Progenitor cell of endocrine pancreas (in vitro differentiated cells): ENCODE measurements at regions not wholly inside any gene's neighbourhood (a gene's known extent, or its start where the extent isn't known, plus 50 kb on each side); places are given as distances from the start of the nearest gene placed in this dataset.

Experiments used
- DNase-seq: peaks from one replicate; pipeline ENCODE4 v3.0.0; 2021; ENCODE audit warnings: low spot score; ENCODE audit not compliant: unreplicated experiment
- H3K27ac Mint-ChIP-seq: 2 replicates; pipeline ENCODE4 v1.8.0; 2021; ENCODE audit warnings: mild to moderate bottlenecking, moderate library complexity, mixed read lengths
- H3K27me3 Mint-ChIP-seq: 2 replicates; pipeline ENCODE4 v1.8.0; 2021; ENCODE audit warnings: mixed read lengths
- H3K36me3 Mint-ChIP-seq: 2 replicates; pipeline ENCODE4 v1.8.0; 2022; ENCODE audit warnings: mixed read lengths; ENCODE audit not compliant: insufficient read depth
- H3K4me1 Mint-ChIP-seq: 2 replicates; pipeline ENCODE4 v1.8.0; 2021; ENCODE audit warnings: low read depth, mixed read lengths
- H3K4me3 Mint-ChIP-seq: 2 replicates; pipeline ENCODE4 v1.8.0; 2021; ENCODE audit warnings: low read depth, mild to moderate bottlenecking, moderate library complexity, mixed read lengths
- H3K9me3 Mint-ChIP-seq: 2 replicates; pipeline ENCODE4 v1.8.0; 2021; ENCODE audit warnings: low read depth, mixed read lengths
- TF ChIP-seq, protein P1 (sequence below): fragments of 200-600 bp; sonication (generic); IDR thresholded peaks from one replicate; pipeline ENCODE4 v1.5.0; 2021; ENCODE audit warnings: antibody characterized with exemption, mild to moderate bottlenecking; ENCODE audit not compliant: unreplicated experiment

DNA sequence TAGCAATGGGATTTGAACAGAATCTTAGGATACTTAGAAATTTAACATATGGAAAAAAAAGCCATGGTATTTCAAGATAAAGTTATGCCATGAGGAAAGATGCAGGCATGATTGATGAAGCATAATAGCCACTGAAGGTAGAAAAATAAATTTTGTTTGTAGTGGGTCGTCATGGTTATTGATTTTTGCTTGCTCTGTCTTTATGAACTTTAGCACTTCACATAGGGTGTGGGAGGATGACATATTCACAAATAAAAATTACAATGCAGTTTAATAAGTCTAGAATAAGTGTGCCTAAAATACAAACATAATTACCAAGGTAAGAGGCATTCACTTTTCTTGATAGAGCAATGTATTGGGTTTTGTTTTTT lies 129.1 kb upstream of the SEMA3E start:
- no peak for DNase-seq
- Mint-ChIP-seq H3K9me3 (no peaks in the 10 kb centered on the region), H3K27me3 (no peaks in the 10 kb centered on the region), H3K27ac (no peak overlapping the region), H3K4me3 (no peak overlapping the region), H3K4me1 (no peaks in the 10 kb centered on the region), H3K36me3 (no peaks in the 10 kb centered on the region)
- TF ChIP-seq, protein P1, sequence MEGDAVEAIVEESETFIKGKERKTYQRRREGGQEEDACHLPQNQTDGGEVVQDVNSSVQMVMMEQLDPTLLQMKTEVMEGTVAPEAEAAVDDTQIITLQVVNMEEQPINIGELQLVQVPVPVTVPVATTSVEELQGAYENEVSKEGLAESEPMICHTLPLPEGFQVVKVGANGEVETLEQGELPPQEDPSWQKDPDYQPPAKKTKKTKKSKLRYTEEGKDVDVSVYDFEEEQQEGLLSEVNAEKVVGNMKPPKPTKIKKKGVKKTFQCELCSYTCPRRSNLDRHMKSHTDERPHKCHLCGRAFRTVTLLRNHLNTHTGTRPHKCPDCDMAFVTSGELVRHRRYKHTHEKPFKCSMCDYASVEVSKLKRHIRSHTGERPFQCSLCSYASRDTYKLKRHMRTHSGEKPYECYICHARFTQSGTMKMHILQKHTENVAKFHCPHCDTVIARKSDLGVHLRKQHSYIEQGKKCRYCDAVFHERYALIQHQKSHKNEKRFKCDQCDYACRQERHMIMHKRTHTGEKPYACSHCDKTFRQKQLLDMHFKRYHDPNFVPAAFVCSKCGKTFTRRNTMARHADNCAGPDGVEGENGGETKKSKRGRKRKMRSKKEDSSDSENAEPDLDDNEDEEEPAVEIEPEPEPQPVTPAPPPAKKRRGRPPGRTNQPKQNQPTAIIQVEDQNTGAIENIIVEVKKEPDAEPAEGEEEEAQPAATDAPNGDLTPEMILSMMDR: no peak

DNA sequence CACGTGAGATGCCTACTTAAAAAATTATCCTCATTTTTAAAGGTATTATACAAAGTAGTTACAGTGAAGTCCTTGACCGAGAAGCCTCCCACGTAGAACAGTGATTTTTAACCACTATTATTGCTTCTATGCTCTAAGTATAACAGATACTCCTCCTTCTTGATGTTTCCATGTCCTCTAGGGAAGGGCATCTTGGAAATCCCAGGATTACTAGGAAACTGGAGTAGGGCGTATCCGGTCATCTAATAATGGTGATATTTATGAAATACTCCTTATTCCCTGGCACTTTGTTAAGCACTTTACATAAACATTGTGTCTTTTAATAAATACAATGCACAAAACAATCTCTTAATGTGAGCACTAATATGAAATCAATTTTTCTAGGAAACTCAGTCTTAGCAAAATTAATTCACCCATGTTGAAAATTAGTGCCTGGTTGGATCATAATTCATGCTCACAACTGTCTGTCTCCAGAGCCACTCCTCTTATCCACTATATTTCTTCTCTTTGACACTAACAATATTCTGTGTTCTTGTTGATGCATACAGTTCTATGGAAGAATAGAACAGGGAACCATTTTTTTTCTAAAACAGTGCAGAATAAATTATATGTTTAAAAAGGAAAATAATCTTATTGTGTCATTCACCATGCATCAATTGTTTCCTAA lies 128.6 kb upstream of the SEMA3E start:
- Mint-ChIP-seq H3K4me3 (no peak overlapping the region), H3K27ac (no peak overlapping the region), H3K4me1 (no peaks in the 10 kb centered on the region), H3K36me3 (no peaks in the 10 kb centered on the region), H3K9me3 (no peaks in the 10 kb centered on the region), H3K27me3 (no peaks in the 10 kb centered on the region)
- DNase-seq: no peak
- TF ChIP-seq, protein P1: no peak

DNA sequence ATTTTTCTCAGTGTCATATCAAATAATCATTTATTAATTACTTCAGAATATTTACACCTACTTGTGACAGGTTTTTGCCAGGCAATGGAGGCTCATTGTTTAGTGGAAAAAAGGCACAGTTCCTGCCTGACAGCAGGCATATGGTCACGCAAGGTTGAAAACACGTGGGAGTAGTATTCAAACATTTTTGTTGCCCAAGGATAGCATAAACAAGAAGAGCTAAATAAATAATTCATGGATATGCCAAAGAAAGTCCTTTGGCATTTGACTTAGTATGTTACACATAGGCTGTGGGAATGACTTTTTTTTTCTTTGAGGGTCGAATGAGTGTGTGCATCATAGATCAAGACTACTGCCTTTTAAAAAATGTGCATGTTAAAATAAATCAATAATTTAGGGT lies 120.5 kb upstream of the SEMA3E start:
- no peaks in the 10 kb centered on the region for H3K9me3 Mint-ChIP-seq
- no peak for DNase-seq
- H3K4me3 Mint-ChIP-seq: no peak overlapping the region
- TF ChIP-seq, protein P1: no peak
- no peaks in the 10 kb centered on the region for H3K36me3 Mint-ChIP-seq
- H3K4me1 Mint-ChIP-seq: no peaks in the 10 kb centered on the region
- H3K27me3 Mint-ChIP-seq: no peaks in the 10 kb centered on the region
- no peak overlapping the region for H3K27ac Mint-ChIP-seq

DNA sequence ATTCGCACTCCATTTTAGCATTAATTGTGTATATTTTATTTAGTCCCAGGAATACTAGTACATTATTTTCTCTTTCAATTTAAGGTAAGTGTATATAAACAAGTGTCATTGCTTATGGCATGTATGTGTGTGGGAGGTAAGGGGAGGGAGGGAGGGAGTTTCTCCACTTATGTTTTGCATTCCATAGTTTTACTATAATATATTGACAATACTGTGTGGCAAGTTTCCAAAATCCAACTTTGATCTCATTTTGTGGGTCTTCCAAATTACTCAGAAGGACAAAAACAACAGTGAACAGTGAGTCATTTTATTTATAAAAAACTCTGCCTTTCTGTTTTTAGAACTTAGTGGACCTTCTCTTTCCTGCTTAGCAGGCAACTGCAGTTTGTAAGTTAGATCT lies 102.3 kb upstream of the SEMA3E start:
- Mint-ChIP-seq H3K9me3 (peaks cover 13% of the 10 kb centered on the region), H3K4me1 (no peaks in the 10 kb centered on the region), H3K36me3 (no peaks in the 10 kb centered on the region), H3K4me3 (no peak overlapping the region), H3K27ac (no peak overlapping the region), H3K27me3 (no peaks in the 10 kb centered on the region)
- TF ChIP-seq, protein P1: no peak
- no peak for DNase-seq

DNA sequence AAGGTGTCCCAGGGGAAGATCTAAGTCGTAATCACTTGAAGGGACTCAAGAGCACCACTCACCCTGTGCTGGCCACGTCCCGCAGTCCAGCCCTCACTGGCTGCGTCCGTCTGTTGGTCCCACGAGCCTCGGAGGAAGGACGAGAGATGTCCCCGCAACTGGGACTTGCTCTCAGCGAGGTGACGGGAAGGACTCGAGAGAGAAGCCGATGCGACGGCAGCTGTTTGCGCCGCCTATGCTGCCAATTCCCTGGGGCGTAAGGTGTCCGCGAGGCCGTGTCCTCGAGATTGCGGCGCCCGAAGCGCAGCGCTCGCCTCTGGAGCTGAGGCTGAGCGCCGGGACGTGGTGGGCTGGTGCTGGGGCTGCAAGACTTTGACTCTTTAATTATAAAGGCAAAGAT lies 100.6 kb upstream of the SEMA3E start:
- Mint-ChIP-seq H3K9me3 (peaks cover 12% of the 10 kb centered on the region), H3K27ac (no peak overlapping the region), H3K36me3 (no peaks in the 10 kb centered on the region), H3K27me3 (no peaks in the 10 kb centered on the region), H3K4me3 (no peak overlapping the region), H3K4me1 (no peaks in the 10 kb centered on the region)
- TF ChIP-seq, protein P1: no peak
- no peak for DNase-seq
